ENCODE measurements at regions not wholly inside any gene's neighbourhood (a gene's known extent, or its start where the extent isn't known, plus 50 kb on each side); places are given as distances from the start of the nearest gene placed in this dataset.

- TF ChIP-seq CTCF (IDR thresholded peaks at IDR 0.05) (no peak), POLR2A (IDR thresholded peaks at IDR 0.05) (no peak)
These were observed 392.1 kb downstream of the RAD51AP2 start for GRCh38 chr2:17125989-17126620.

Measured in stomach (tissue), 4 donors.